ENCODE measurements at regions not wholly inside any gene's neighbourhood (a gene's known extent, or its start where the extent isn't known, plus 50 kb on each side); places are given as distances from the start of the nearest gene placed in this dataset.

DNA sequence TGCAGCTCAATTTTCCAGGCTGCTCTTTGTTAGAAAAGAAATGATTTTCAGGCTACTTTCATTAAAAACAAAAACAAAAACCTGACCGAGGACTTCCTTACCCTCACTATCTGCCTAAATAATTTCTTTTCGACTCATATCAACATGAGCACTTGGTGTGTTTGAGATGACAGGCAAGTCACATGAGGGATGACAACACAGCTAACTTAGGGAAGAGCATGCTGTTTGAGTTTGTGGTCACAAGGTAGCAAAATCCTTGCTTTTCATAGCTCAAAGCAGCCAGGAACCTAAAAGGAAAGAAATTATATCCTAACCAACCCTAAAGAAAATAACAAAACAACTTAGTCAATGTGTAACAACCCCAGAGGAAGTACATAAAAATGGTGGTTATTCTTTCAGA, 459.5 kb downstream of the KIF16B start:
- peaks cover 5% of the 10 kb centered on the region for H3K9me3 Mint-ChIP-seq
- Histone ChIP-seq H3K4me3 (ENCODE audit: low read length) (no peak overlapping the region), H3K4me1 (ENCODE audit: insufficient read depth, low read length) (no peaks in the 10 kb centered on the region), H3K36me3 (ENCODE audit: insufficient read depth, low read length) (no peaks in the 10 kb centered on the region), H3K27ac (ENCODE audit: low read depth in 1 of 2, low read length in 2 of 2) (no peak overlapping the region), H3K27me3 (ENCODE audit: control insufficient read depth in 1 of 2, insufficient read depth in 2 of 2, low read length in 2 of 2) (no peaks in the 10 kb centered on the region), H3K9me3 (ENCODE audit: control insufficient read depth in 1 of 2, insufficient read depth in 1 of 2, low read length in 2 of 2) (no peaks in the 10 kb centered on the region)
- ATAC-seq (ENCODE audit: poor library complexity) (no peak), DNase-seq (no peak)
- CTCF ChIA-PET: no interaction called here
- TF ChIP-seq, protein P1, sequence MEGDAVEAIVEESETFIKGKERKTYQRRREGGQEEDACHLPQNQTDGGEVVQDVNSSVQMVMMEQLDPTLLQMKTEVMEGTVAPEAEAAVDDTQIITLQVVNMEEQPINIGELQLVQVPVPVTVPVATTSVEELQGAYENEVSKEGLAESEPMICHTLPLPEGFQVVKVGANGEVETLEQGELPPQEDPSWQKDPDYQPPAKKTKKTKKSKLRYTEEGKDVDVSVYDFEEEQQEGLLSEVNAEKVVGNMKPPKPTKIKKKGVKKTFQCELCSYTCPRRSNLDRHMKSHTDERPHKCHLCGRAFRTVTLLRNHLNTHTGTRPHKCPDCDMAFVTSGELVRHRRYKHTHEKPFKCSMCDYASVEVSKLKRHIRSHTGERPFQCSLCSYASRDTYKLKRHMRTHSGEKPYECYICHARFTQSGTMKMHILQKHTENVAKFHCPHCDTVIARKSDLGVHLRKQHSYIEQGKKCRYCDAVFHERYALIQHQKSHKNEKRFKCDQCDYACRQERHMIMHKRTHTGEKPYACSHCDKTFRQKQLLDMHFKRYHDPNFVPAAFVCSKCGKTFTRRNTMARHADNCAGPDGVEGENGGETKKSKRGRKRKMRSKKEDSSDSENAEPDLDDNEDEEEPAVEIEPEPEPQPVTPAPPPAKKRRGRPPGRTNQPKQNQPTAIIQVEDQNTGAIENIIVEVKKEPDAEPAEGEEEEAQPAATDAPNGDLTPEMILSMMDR (IDR thresholded peaks at IDR 0.05): no peak
- H3K27me3 Mint-ChIP-seq: no peaks in the 10 kb centered on the region
- intact Hi-C loops (cut with DNase I, micrococcal nuclease): no loop called here
- H3K36me3 Mint-ChIP-seq (ENCODE audit: low read depth): no peaks in the 10 kb centered on the region
- H3K4me3 Mint-ChIP-seq: no peak overlapping the region
- H3K27ac Mint-ChIP-seq: no peak overlapping the region
- H3K4me1 Mint-ChIP-seq (ENCODE audit: low read depth): no peaks in the 10 kb centered on the region
- POLR2A ChIA-PET: no interaction called here

DNA sequence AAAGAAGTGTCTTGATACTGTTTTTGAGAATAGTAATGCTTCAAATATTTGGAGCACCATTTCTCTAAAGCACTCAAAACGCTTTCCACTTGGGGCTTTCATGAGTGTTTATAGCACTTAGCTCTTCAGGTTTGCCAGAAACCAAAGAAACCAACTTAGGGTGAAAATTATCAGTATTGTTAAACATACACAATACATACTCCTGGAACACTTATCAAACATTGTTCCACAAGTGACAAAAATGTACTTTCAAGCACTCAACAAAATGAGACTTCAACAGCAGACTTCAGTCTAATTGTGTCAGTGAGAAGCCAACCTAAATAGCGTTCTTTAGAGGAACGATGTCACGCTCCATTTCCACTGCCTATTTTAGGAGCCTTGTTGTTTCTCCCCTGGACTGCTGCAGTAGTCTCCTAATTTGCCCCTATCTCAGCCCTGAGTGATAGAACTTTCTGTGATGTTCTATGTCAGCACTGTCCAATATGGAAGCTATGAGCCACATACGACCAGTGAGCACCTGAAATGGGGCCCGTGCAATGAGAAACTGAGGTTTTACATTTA, 461.3 kb downstream of the KIF16B start:
- Mint-ChIP-seq H3K27me3 (no peaks in the 10 kb centered on the region), H3K27ac (no peak overlapping the region), H3K4me3 (no peak overlapping the region), H3K4me1 (ENCODE audit: low read depth) (no peaks in the 10 kb centered on the region), H3K9me3 (peaks cover 5% of the 10 kb centered on the region), H3K36me3 (ENCODE audit: low read depth) (no peaks in the 10 kb centered on the region)
- peaks cover 0 to 5% of the 10 kb centered on the region in 2 experiments for H3K9me3 ChIP-seq (ENCODE audit: control insufficient read depth in 1 of 2, insufficient read depth in 1 of 2, low read length in 2 of 2)
- intact Hi-C loops (cut with DNase I, micrococcal nuclease): no loop called here
- no peaks in the 10 kb centered on the region for H3K36me3 ChIP-seq (ENCODE audit: insufficient read depth, low read length)
- H3K27ac ChIP-seq (ENCODE audit: low read depth in 1 of 2, low read length in 2 of 2): no peak overlapping the region
- DNase-seq: no peak
- no peaks in the 10 kb centered on the region for H3K27me3 ChIP-seq (ENCODE audit: control insufficient read depth in 1 of 2, insufficient read depth in 2 of 2, low read length in 2 of 2)
- no peak overlapping the region for H3K4me3 ChIP-seq (ENCODE audit: low read length)
- ChIA-PET POLR2A (no interaction called here), CTCF (no interaction called here)
- no peak for ATAC-seq (ENCODE audit: poor library complexity)
- no peaks in the 10 kb centered on the region for H3K4me1 ChIP-seq (ENCODE audit: insufficient read depth, low read length)
- TF ChIP-seq, protein P1 (IDR thresholded peaks at IDR 0.05): no peak

DNA sequence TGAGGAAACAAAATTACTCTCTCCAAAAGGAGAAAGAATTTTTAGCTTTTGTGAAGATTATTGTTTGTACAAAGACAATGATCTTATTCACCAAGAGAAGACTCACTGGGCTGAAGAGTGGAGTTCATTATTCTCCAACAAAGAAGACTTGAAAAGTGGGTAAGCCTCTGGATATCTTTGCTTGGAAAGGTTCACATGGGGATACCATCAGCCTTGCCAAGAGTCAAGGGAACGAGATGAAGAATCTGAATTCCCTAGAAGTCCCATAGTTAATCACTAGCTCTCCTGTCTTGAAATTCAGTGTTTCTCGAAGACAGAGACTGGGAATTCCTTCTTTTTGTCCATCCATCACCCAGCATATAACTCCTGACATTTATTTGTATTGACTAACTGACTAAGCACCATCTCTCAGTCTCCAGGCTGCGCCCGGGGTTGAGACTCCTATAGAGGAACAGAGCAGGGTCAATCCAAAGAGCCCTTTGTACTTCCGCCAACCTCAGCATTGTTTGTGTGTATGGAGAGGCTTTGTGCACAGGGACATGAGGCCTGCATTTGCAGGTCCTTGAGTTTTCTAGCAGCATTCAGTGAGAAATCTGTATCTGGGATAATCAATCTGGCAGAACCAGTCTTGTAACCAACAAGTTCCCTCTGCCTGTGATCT, 461.9 kb downstream of the KIF16B start:
- Mint-ChIP-seq H3K4me1 (ENCODE audit: low read depth) (no peaks in the 10 kb centered on the region), H3K4me3 (no peak overlapping the region), H3K36me3 (ENCODE audit: low read depth) (no peaks in the 10 kb centered on the region), H3K27ac (no peak overlapping the region), H3K9me3 (peaks cover 5% of the 10 kb centered on the region), H3K27me3 (no peaks in the 10 kb centered on the region)
- ATAC-seq (ENCODE audit: poor library complexity) (no peak), DNase-seq (no peak)
- H3K4me1 ChIP-seq (ENCODE audit: insufficient read depth, low read length): no peaks in the 10 kb centered on the region
- peaks cover 0 to 6% of the 10 kb centered on the region in 2 experiments for H3K9me3 ChIP-seq (ENCODE audit: control insufficient read depth in 1 of 2, insufficient read depth in 1 of 2, low read length in 2 of 2)
- intact Hi-C loops (cut with DNase I, micrococcal nuclease): no loop called here
- POLR2A ChIA-PET: no interaction called here
- no peaks in the 10 kb centered on the region for H3K27me3 ChIP-seq (ENCODE audit: control insufficient read depth in 1 of 2, insufficient read depth in 2 of 2, low read length in 2 of 2)
- H3K36me3 ChIP-seq (ENCODE audit: insufficient read depth, low read length): no peaks in the 10 kb centered on the region
- H3K27ac ChIP-seq (ENCODE audit: low read depth in 1 of 2, low read length in 2 of 2): no peak overlapping the region
- TF ChIP-seq, protein P1 (IDR thresholded peaks at IDR 0.05): no peak
- H3K4me3 ChIP-seq (ENCODE audit: low read length): no peak overlapping the region
- CTCF ChIA-PET: no interaction called here

Data from CD4-positive, alpha-beta T cell (primary cell).